ENCODE measurements at regions not wholly inside any gene's neighbourhood (a gene's known extent, or its start where the extent isn't known, plus 50 kb on each side); places are given as distances from the start of the nearest gene placed in this dataset.

DNA sequence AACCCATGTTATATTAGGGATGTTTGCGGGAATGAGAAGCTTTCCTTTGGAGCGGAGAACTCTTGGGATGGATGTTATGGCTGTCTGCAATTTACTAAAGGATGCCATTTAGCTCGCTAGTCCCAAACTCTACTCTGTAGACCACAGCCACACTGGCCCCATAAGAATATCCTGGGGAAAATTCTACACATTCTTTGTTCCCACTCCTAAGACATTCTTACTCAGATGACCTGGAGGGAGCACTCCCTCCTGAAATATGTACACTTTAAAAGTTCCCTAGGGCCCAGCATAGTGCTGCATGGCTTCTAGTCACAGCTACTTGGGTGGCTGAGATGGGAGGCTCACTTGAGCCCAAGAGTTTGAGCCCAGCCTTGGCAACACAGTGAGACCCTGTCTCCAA is 288.7 kb upstream of the RORA start:
- H3K36me3 Mint-ChIP-seq: no peaks in the 10 kb centered on the region
- TF ChIP-seq, protein P1, sequence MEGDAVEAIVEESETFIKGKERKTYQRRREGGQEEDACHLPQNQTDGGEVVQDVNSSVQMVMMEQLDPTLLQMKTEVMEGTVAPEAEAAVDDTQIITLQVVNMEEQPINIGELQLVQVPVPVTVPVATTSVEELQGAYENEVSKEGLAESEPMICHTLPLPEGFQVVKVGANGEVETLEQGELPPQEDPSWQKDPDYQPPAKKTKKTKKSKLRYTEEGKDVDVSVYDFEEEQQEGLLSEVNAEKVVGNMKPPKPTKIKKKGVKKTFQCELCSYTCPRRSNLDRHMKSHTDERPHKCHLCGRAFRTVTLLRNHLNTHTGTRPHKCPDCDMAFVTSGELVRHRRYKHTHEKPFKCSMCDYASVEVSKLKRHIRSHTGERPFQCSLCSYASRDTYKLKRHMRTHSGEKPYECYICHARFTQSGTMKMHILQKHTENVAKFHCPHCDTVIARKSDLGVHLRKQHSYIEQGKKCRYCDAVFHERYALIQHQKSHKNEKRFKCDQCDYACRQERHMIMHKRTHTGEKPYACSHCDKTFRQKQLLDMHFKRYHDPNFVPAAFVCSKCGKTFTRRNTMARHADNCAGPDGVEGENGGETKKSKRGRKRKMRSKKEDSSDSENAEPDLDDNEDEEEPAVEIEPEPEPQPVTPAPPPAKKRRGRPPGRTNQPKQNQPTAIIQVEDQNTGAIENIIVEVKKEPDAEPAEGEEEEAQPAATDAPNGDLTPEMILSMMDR (conservative IDR thresholded peaks at IDR 0.05): no peak
- H3K27me3 Mint-ChIP-seq: peaks cover 4% of the 10 kb centered on the region
- no peaks in the 10 kb centered on the region for H3K9me3 Mint-ChIP-seq
- no peak for DNase-seq (ENCODE audit: extremely low spot score, unreplicated experiment)
- no peak overlapping the region for H3K4me3 Mint-ChIP-seq
- H3K4me1 Mint-ChIP-seq (ENCODE audit: unreplicated experiment): no peaks in the 10 kb centered on the region
- H3K27ac Mint-ChIP-seq: no peak overlapping the region

DNA sequence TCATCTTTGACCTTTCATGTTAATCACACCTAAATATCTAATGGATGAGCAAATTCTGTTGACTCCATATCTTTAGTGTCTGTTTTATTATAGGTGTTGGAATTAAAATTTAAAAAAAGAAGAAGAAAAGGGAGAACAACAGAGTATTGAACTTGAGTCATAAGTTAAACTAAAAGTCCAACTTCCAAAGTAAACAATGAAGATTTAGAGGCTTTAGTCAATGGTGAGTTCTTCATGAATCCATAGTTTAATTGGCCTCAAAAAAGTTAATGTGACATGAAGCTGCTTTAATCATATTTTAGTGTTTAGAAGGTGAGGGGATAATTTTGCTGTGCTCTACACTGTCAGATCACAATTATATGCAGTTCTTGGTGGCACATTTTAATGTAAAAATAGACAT is 288.2 kb upstream of the RORA start:
- Mint-ChIP-seq H3K36me3 (no peaks in the 10 kb centered on the region), H3K27me3 (peaks cover 4% of the 10 kb centered on the region), H3K4me1 (ENCODE audit: unreplicated experiment) (no peaks in the 10 kb centered on the region), H3K4me3 (no peak overlapping the region), H3K9me3 (no peaks in the 10 kb centered on the region), H3K27ac (no peak overlapping the region)
- DNase-seq (ENCODE audit: extremely low spot score, unreplicated experiment): no peak
- TF ChIP-seq, protein P1 (conservative IDR thresholded peaks at IDR 0.05): no peak

DNA sequence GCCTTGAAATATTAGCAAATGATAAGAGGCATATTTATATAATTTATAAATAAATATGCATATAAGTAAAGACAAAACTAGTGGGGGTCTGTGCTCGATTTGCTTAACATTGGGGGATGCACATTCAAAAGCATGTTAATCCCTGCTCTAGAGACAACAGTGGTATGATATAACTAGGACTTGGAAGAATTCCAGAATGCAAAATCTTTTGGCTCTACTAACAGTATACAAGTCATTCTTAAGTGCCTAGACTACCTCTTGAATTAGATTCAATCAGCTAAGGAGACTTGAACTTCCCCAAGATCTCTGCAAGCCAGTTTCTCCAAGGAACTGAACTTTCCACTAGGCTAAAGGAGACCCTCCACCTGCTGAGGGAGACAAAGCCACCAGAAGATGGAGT is 282.7 kb upstream of the RORA start:
- no peak overlapping the region for H3K27ac Mint-ChIP-seq
- peaks cover 10% of the 10 kb centered on the region for H3K27me3 Mint-ChIP-seq
- TF ChIP-seq, protein P1 (conservative IDR thresholded peaks at IDR 0.05): no peak
- H3K4me1 Mint-ChIP-seq (ENCODE audit: unreplicated experiment): peaks cover 15% of the 10 kb centered on the region
- no peak for DNase-seq (ENCODE audit: extremely low spot score, unreplicated experiment)
- H3K9me3 Mint-ChIP-seq: no peaks in the 10 kb centered on the region
- H3K4me3 Mint-ChIP-seq: no peak overlapping the region
- H3K36me3 Mint-ChIP-seq: no peaks in the 10 kb centered on the region

- TF ChIP-seq, protein P1 (conservative IDR thresholded peaks at IDR 0.05): no peak
- Mint-ChIP-seq H3K4me3 (no peak overlapping the region), H3K9me3 (no peaks in the 10 kb centered on the region), H3K4me1 (ENCODE audit: unreplicated experiment) (peaks cover 15% of the 10 kb centered on the region), H3K27ac (no peak overlapping the region), H3K36me3 (no peaks in the 10 kb centered on the region), H3K27me3 (peaks cover 10% of the 10 kb centered on the region)
- no peak for DNase-seq (ENCODE audit: extremely low spot score, unreplicated experiment)
These were observed 282.0 kb upstream of the RORA start for GRCh38 chr15:61511089-61511488.

DNA sequence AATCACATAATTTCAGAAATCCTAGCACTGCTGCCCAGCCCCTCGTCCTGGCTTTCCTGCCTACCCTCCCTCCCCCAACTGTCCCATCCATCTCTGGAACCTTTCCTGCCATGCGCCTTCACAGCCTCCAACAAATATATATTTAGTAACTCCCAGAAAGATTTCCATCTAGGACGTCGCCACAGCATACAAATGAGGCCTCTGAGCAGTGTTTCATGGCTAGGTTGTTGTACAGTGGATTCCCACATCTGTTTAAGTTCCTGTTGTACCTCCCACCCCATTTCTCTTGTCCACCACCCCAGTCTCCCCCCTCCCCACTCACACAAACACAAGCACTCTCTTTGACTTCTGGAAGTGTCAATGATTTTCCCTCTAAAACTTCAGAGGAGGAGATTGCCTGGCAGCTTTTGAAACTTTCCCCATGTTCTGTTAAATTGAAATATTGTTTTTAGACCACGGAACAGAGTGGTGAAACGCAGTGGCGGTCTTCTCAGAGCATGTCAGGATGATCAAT is 280.3 kb upstream of the RORA start:
- Mint-ChIP-seq H3K36me3 (no peaks in the 10 kb centered on the region), H3K9me3 (no peaks in the 10 kb centered on the region), H3K4me1 (ENCODE audit: unreplicated experiment) (peaks cover 15% of the 10 kb centered on the region), H3K4me3 (no peak overlapping the region), H3K27me3 (peaks cover 10% of the 10 kb centered on the region), H3K27ac (no peak overlapping the region)
- no peak for DNase-seq (ENCODE audit: extremely low spot score, unreplicated experiment)
- TF ChIP-seq, protein P1 (conservative IDR thresholded peaks at IDR 0.05): no peak
